ENCODE measurements at regions not wholly inside any gene's neighbourhood (a gene's known extent, or its start where the extent isn't known, plus 50 kb on each side); places are given as distances from the start of the nearest gene placed in this dataset.

GRCh38 chr3:124293584-124293983 lies 301.7 kb upstream of the ROPN1 start:
- DNase-seq (ENCODE audit: low read depth, low spot score) (no peak), FAIRE-seq (no peak)
- H3K27me3 ChIP-seq (ENCODE audit: control insufficient read depth in 2 of 2, insufficient read depth in 2 of 2, low read length in 2 of 2), result peaks cover 0 to 6% of the 10 kb centered on the region in 2 experiments
- H2AFZ ChIP-seq (ENCODE audit: low read depth, low read length), result no peak overlapping the region
- dilution Hi-C loops (cut with MboI; ENCODE audit: extremely low pct_ligation_motif_present, low sequenced_read_pairs), result no loop called here
- peaks cover 9% of the 10 kb centered on the region for H3K4me1 ChIP-seq (ENCODE audit: control insufficient read depth, extremely low read depth, insufficient read depth, low read length)
- no peak overlapping the region for H3K4me3 ChIP-seq (replicated peaks in 1 of 3; ENCODE audit: insufficient read depth in 1 of 3, low read depth in 1 of 3, low read length in 3 of 3)
- H3K27ac ChIP-seq (ENCODE audit: insufficient read depth, low read depth, low read length), result no peak overlapping the region
- no peaks in the 10 kb centered on the region for H4K20me1 ChIP-seq (replicated peaks; ENCODE audit: control insufficient read depth, extremely low read depth, insufficient read depth, low read length)
- TF ChIP-seq EZH2 (IDR thresholded peaks at IDR 0.05; ENCODE audit: borderline replicate concordance, low read depth, low read length, severe bottlenecking), result no peak
- no peak for TF ChIP-seq POLR2A (IDR thresholded peaks at IDR 0.05; ENCODE audit: low read depth, low read length)
- no peak for TF ChIP-seq MAX (IDR thresholded peaks at IDR 0.05; ENCODE audit: insufficient read depth, insufficient read length)
- BruUV-seq (replicated peaks), result no TSS peak
- no peaks in the 10 kb centered on the region for H3K9me1 ChIP-seq (replicated peaks; ENCODE audit: control insufficient read depth, extremely low read depth, insufficient read depth, low read length)
- H3K9ac ChIP-seq (replicated peaks; ENCODE audit: extremely low read depth, insufficient read depth, low read length), result no peak overlapping the region
- intact Hi-C loops (cut with micrococcal nuclease), result no loop called here
- H3K9me3 ChIP-seq (replicated peaks; ENCODE audit: control insufficient read depth, insufficient read depth, low read length), result no peaks in the 10 kb centered on the region
- no peak overlapping the region for H3K4me2 ChIP-seq (ENCODE audit: insufficient read depth, low read length)
- no peaks in the 10 kb centered on the region for H3K79me2 ChIP-seq (ENCODE audit: control insufficient read depth, insufficient read depth, low read length)
- ChIA-PET CTCF (interaction anchor here (0.9 to 2.2 kb wide), 4 partner anchors 10 to 212 kb away, joined by 3 to 8 read pairs (median 5); no protein-coding TSS in a partner anchor), POLR2A (no interaction called here)
- no peaks in the 10 kb centered on the region for H3K36me3 ChIP-seq (ENCODE audit: control insufficient read depth in 2 of 2, extremely low read depth in 1 of 2, insufficient read depth in 2 of 2, low read length in 2 of 2)

- intact Hi-C loops (cut with micrococcal nuclease), result no loop called here
- TF ChIP-seq FOS (IDR thresholded peaks at IDR 0.05; ENCODE audit: borderline replicate concordance, insufficient read depth, low read length), result no peak
- no peak for TF ChIP-seq GATA2 (IDR thresholded peaks at IDR 0.05; ENCODE audit: insufficient read depth, insufficient read length, low read depth, low read length)
- TF ChIP-seq EZH2 (IDR thresholded peaks at IDR 0.05; ENCODE audit: borderline replicate concordance, low read depth, low read length, severe bottlenecking), result no peak
- no peak overlapping the region for H3K27ac ChIP-seq (ENCODE audit: insufficient read depth, low read depth, low read length)
These were observed 303.4 kb upstream of the ROPN1 start for GRCh38 chr3:124295362-124295761.

More at GRCh38 chr3:124295362-124295761, 303.4 kb upstream of the ROPN1 start:
- Histone ChIP-seq H3K4me2 (ENCODE audit: insufficient read depth, low read length) (no peak overlapping the region), H3K79me2 (ENCODE audit: control insufficient read depth, insufficient read depth, low read length) (no peaks in the 10 kb centered on the region), H2AFZ (ENCODE audit: low read depth, low read length) (no peak overlapping the region), H3K4me3 (replicated peaks in 1 of 3; ENCODE audit: insufficient read depth in 1 of 3, low read depth in 1 of 3, low read length in 3 of 3) (no peak overlapping the region), H3K9me1 (replicated peaks; ENCODE audit: control insufficient read depth, extremely low read depth, insufficient read depth, low read length) (no peaks in the 10 kb centered on the region), H3K9me3 (replicated peaks; ENCODE audit: control insufficient read depth, insufficient read depth, low read length) (no peaks in the 10 kb centered on the region), H3K4me1 (ENCODE audit: control insufficient read depth, extremely low read depth, insufficient read depth, low read length) (peaks cover 9% of the 10 kb centered on the region), H3K36me3 (ENCODE audit: control insufficient read depth in 2 of 2, extremely low read depth in 1 of 2, insufficient read depth in 2 of 2, low read length in 2 of 2) (no peaks in the 10 kb centered on the region), H3K27me3 (ENCODE audit: control insufficient read depth in 2 of 2, insufficient read depth in 2 of 2, low read length in 2 of 2) (peaks cover 0 to 6% of the 10 kb centered on the region in 2 experiments), H3K9ac (replicated peaks; ENCODE audit: extremely low read depth, insufficient read depth, low read length) (no peak overlapping the region), H4K20me1 (replicated peaks; ENCODE audit: control insufficient read depth, extremely low read depth, insufficient read depth, low read length) (no peaks in the 10 kb centered on the region)
- ChIA-PET POLR2A (no interaction called here), CTCF (interaction anchor here (1.5 to 1.6 kb wide), 2 partner anchors 14 to 22 kb away, joined by 5 to 7 read pairs; no protein-coding TSS in a partner anchor)
- no TSS peak for BruUV-seq (replicated peaks)
- dilution Hi-C loops (cut with MboI; ENCODE audit: extremely low pct_ligation_motif_present, low sequenced_read_pairs), result no loop called here
- DNase-seq (ENCODE audit: low read depth, low spot score) (no peak), FAIRE-seq (no peak)
